HG03060 (cell line): ENCODE measurements at regions not wholly inside any gene's neighbourhood (a gene's known extent, or its start where the extent isn't known, plus 50 kb on each side); places are given as distances from the start of the nearest gene placed in this dataset.
A peak's percentile ranks its signal among the peaks of the same experiment; 100 is the strongest.

Experiments used
- ATAC-seq: cut with Tn5 transposase; IDR thresholded peaks from one replicate; pipeline ENCODE4 v1.9.1; 2021; ENCODE audit warnings: low read depth, moderate number of reproducible peaks; ENCODE audit not compliant: unreplicated experiment

DNA sequence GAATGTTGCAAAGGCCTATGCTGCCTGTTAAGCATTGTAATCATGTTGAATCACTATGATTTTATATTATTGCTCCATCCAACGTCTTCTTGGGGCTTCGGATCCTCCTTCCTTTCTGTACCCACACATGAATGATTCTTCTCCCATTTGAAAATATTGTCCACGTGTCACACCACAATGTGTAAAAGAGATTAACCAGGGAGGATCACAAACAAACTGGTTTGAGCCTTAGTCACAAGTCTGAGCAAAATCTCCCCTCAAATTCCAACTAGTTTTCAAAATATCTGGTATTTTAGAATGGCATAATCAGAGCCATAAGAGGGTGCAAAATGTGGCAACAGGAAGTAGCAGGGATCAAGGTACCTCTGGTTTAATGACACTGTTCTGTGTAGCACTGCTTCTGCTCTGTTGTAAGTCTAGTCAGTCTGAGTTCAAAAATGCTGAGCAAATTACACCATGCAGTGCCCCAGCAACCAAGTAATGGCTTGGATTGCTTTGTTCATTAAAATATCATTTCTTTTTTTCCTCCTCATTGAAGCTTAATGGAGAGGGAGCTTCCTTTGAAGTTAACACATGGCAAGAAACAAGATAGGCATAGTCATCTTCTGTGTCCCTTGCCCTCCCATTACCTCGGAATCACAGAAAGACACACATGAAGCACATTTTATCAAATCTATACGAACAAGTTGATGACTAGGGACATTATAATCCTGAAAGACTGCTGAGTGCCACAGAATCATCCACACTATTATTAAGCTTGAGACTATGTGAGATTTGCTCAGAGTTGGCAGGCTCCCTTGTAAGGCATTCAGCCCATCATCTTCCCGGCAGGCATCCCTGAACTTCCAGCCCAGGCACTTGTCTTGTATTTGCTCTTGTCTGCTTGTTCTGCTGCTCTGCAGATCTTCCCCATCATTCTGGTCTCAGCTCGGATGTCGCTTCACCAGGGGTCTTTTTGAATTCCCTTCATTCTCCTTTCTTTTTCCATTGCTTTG lies 102.0 kb upstream of the PRLR start:
- ATAC-seq: no peak

DNA sequence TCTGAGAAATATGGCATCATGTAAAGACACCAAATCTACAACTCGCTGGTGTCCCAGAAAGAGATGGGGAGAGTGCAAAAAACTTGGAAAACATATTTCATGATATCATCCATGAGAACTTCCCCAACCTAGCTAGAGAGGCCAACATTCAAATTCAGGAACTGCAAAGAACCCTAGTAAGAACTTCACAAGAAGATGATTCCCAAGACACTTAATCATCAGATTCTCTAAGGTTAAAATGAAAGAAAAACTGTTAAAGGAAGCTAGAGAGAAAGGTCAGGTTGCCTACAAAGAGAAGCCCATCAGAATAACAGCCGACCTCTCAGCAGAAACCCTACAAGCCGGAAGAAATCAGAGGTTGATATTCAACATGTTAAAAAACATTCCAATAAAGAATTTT lies 95.5 kb upstream of the PRLR start:
- ATAC-seq: no peak

DNA sequence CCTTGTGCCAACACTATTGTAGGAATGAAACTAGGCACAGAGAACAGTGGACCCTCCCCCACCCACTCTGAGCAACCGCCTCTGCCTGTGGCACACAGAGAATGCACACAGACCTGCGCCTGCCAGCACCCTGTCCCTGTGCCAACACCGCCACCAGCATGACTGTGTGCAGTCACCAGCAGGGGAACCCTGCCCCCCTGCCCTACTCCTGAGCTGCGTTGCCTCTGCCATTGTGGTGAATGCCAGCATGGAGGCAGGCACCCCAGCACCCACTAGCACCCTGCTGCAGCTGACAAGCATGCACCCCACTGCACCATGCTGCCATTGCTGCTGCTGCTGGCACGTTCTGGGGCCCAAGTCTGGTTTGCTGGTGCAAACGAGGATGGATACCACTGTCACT lies 94.4 kb upstream of the PRLR start:
- no peak for ATAC-seq

DNA sequence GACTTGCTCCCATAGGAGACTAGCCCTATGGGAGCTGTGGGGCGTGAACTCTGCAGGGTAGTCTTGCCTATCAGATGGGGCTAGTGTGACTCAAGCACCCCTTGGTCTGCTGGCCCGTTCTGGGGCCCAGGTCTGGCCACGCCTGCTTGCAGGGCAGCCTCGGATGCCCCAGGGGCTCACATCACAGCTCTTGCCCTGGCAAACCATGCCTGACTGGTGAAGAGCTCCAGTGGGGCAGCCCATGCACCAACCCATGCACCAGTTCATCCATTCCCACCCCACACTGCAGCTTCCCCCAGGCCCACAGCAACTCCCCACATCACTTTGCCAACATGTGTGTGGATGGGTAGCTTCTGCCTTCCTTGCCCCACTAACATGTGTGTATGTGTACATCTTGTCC lies 93.9 kb upstream of the PRLR start:
- ATAC-seq: no peak

DNA sequence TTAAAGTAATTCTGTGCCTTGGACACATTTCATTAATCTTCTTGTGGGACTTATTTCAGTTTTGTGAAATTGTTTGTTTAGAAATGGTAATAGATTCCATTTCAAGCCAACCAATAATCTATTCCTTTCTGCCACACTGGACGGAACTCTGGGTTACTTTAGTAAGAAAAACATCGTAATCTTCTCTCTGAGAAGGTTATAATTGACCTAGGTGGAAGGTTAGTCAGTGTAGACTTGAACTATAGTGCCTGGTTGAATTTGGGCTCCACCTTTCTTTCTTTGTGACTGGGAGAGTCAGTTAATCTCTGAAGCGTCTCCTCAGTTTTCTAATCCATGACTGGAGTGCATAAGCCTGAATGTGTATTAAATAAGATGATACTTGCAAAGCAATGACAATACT lies 89.7 kb upstream of the PRLR start:
- peak; percentile 10 for ATAC-seq

DNA sequence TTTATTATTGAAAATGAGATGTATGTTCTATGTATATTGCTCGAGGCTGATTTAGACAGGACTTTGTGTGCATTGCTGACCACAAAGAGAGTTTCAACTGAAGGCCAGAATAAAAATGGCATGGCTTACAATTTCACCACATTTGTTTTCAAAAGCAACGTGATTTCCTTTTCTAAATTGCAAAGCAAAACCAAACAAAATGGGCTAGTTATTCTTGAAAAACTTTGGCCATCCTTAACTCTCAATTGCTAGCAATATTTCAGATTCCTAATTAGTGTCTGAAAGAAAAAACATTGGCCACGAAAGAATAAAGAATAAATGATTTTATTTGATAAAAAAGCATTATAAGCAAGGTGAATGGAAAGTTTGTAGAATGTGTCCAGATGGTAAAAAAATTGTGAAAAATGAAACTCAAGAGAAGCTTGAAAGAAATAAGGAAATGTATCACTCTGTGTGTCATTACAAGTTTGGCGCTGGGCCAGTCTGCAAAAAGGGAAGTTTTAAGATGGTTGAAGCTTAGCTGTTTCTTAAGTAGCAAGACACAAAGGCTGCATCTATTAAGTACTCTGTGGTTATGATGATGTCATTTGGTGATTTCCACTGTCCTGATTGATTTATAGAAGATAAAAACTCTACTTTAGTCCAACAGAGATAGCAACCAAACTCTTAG lies 89.2 kb upstream of the PRLR start:
- ATAC-seq: peak; percentile 96

DNA sequence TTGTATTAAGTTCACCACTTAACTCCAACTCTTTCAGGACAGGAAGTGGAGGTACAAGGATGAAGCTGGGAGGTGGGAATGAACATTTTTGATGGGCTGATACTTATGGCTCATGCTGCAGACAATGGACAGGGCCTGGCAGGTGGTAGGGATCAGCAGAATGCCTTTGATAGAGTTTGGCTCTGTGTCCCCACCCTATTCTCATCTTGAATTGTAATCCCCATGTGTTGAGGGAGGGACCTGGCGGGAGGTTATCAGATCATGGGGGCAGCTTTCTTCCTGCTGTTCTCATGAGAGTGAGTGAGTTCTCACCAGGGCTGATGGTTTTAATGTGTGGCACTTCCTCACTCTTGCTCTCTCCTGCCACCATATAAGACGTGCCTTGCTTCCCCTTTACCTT lies 87.3 kb upstream of the PRLR start:
- ATAC-seq: no peak

DNA sequence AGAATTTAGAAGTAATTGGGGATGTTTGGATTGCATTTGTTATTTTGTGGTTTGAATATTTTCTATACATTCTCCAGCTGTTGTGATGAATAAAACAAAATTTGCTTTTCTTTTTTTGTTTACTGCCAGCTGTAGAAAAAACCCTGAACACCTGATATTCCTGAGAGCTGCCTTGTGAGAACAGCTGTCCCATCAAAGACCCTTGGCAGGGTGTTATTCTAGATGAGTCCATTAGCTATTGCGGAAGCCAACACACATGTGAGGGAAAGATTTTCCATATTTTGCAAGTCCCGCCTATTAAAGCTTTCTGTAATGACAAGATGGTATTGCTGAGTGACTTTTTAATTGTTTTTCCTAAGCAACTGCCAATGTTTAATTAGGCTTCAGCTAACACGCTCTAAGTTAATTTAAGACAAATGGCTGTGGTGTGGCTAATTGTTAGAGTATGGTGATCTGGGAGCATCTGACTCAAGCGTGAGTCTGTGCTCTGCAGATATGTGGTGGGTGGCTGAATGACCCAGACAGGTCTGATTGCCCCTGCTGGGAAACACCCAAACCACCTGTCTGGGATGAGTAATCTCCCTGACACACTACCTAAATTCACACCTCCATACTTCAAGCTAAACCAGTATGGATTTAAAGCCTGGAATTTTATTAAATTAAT lies 86.5 kb upstream of the PRLR start:
- ATAC-seq: no peak

DNA sequence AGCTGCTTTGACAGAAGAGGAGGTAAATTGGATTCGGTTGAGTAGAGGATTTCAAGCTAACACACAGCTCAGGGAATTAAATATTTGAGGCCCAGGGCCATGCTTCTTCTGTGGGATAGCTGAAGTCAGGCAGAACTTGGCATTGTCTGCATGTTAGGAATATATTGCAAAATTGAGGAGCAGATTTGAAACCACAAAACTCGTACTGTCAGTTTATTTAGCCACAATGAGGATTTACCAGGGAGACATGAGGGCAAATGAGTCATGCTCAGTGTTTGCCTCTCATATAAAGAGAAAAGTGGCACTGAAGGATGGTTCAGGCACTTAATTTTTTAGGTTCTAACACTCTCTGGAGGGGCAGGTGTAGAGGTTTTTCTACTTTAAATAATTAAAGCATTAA lies 83.0 kb upstream of the PRLR start:
- no peak for ATAC-seq

DNA sequence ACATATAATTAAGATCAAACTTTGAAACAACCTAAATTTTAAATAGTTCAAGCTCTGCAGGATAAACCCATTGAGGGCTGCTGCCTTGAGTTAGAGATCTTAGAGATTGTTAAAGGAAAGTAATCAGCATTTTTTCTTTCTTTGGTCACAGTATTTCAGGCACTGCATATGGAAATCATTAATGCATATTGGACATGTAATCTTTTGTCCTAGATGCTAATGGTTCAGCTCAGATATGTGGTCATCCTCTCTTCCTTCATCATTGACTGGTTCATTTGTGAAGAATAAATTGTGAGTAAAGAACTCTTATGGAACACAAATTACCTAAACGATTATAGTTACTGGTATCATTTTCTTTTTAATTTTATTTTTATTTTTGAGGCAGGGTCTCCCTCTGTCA lies 82.0 kb upstream of the PRLR start:
- no peak for ATAC-seq

DNA sequence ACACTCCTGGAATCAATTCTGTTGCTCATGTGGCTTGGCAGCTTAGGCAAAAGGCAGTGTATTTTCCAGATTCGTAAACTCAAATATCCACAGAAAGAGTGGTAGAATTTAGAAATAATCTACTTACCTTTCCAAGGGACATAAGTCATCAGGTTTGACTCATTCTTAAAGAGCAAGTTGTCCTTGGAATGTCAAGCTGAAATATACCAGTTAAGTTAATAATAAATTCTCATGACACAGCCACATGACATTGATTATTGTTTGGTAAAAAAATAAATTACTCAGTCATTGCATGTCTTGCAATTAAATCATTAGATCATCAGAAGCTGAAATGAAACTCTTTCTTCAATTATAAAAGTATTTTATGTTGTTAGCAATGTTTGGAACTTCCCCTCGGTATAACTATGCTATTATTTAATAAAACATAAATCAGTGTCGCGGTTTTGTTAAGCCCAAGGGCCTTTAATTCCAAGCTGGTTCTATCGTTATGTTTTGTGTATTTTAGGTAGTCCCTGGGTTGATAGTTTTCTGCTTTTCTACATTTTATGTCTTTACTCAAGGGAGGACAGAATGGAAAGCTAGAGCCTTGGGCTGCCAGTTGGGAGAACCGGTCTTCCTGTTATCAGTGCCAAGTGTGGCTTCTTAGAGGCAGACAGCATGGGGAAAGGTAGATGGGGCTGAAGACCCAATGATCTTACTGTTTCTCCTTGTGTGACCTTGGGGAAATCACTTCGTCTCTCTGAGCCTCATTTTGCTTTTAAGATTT lies 79.3 kb upstream of the PRLR start:
- ATAC-seq: no peak

DNA sequence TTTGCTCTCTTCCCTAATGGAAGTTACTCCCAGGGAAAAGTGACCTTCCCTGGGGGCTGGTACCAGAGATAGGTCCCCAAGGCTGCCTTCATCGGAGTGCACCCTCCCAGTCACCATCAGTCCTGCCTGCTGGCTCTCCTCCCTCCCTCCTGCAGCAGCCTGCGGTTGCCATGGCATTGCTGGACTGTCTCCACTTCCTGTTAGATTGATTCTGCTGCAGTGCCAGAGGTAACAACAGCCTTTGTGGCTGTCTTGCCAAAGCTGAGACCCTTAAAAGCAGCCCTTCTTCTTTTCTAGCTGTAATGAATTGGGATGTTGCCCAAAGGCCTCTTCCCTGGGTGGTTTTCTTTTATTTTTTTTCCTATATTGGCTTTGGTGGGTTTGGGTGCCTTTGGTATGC lies 78.1 kb upstream of the PRLR start:
- ATAC-seq: peak; percentile 70

DNA sequence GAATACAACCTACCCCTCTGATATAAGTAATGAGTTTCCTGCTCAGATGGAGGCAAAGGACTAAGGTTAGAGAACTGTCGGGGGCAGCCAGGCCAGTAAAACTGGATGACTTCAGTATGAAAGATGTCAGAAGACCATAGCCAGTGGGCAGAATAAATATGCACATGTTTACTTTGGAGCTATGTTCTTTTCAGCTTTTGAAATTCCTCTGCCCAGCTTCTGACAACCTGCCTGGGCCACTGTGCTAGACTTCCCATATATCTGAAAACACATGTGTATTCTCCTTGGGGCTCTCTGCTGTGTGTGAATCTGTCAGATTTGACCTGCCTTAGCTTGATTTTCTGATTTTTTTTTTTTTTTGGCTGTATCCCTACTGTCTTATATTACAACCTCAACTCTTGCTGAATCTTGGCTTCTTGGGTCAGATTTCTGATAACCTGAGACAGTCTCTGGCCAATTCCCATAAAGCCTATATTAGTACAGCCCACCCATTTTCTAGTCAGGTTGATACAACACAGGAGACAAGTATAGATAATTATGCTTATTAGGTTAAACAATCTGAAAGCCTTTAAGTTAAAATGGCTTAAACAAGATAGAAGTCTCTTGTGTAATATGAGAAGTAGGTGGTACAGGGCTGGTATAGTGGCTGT lies 76.6 kb upstream of the PRLR start:
- no peak for ATAC-seq

DNA sequence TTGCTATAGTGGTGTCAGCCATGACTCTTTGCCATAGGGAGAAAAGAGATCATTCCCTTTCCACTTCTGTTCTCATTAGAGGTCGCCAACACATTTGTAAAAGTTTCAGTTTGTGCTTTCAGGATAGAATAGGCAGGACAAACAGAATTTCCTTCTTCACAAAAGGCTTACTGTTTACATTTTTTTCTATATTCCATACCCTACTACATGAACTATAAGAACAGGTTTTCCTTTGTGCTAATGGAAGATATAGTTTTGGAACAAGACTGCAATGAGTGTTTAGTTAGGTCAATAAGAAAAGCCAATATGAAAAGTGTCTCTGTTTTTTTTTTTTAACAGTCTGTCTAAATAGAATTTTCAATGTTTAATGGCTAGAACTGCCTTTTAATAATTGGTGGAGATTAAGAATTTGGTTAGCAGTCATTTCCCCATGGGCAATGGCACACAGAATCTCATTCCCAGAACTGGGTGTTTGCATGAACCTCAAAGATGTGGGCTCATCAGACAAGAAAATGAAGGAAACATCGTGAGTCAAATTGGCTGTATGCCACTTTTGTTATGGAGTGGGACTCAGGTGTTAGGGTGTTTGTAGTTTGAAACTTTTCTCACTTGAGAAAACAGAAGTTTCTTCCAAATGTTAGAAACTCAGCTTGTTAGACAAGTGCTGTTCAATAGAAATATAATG lies 75.2 kb upstream of the PRLR start:
- no peak for ATAC-seq

DNA sequence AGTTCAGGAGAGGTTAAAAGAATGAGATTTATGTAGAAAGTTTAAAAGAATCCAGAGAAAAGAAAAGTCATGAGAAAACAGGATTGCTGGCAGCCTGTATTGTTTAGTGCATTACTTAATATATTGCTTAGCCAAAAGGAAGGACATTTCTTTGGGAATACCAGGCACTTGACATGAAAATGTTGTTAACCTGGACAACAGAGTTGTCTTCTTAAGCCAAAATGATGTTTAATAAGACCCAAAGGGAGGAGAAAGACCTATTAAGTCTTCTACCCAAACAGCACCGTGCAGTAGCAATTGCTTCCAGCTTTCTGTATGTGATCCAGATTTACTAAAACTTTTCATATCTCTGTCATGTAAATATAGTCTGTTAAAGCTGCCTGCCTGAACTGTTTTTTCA lies 74.0 kb upstream of the PRLR start:
- no peak for ATAC-seq

DNA sequence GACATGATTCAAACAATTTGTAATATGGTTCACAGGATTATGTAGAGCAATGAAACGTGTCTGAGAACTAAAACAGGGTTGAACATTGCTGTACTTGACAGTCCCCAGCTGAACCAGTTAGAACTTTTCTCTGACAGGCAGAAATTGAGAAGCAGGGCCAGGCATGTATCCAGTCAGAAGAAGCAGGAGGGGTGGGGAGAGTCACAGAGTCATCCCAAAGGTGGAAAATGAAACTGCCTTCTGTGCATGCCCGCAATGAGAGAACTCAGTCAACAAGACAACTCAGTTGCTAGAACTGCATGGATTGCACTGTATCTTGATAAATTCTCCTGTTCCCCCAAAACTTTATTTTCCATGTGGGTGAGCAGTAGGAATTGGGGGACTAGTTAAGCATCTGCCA lies 72.9 kb upstream of the PRLR start:
- ATAC-seq: no peak

DNA sequence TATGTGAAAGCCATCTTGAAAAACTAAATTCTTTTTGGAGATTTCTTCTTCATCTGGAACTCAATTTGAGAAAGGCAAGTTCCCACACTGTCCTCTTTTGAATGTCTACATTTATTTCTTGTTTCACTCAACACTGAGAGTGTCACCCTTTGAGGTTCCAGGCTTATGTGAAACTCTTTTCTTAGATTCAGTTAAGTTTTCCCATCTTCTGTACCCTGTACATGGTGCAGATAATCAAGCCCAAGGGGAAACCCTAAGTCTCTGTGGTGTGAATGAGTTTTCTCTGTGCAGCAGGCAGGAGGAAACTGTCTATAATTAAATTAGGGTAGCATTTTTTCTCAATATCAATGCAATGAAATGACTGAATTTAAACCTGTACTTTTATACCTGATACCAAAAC lies 72.3 kb upstream of the PRLR start:
- ATAC-seq: peak; percentile 97

DNA sequence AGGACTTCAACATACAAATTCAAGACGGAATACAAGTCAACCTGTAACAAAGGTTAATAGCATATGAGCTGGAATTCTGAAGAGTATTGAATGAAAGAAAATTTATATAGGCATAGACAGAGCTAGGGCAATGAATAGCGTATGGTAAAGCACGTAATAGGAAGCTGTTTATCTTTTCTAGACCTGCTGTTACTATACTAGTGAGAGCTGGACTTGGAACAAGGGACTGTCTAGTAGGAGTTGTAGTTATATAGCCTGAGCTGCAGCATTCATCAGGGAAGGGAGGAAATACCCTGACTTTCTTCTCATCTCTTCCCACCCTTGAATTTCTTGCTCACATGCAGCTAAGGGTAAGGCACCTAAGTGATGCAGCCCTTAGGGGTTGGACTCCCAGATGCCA lies 67.5 kb upstream of the PRLR start:
- no peak for ATAC-seq

DNA sequence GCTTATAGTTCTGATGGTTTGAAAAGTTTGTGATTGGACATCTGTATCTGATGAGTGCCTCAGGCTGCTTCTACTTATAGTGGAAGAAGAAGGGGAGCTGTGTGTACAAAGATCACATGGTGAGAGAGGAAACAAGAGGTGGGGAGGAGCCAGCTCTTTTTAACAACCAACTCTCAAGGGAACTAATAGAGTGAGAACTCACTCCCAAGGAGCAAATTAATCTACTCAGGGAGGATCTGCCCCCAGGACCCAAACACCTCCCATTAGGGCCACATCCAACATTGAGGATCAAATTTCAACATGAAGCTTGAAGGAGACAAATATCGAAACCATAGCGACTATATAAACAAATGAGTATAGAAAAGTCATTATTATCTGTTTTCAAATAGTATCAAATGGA lies 64.7 kb upstream of the PRLR start:
- no peak for ATAC-seq

DNA sequence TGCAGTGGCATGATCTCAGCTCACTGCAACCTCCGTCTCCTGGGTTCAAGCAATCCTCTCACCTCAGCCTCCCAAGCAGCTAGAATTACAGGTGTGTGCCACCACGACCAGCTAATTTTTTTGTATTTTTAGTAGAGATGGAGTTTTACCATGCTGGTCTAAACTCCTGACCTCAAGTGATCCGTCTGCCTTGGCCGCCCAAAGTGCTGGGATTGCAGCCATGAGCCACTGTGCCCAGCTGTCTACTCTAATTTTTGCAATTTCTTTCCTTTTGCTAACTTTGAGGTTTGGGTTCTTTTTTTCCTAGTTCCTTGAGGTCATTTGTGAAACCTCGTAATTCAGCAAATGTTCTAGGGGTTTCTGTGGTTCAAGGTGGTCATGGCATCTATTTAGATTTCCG lies 63.7 kb upstream of the PRLR start:
- no peak for ATAC-seq
